Nephron (organoid): ENCODE measurements at regions not wholly inside any gene's neighbourhood (a gene's known extent, or its start where the extent isn't known, plus 50 kb on each side); places are given as distances from the start of the nearest gene placed in this dataset.

Experiments
- H3K27ac Mint-ChIP-seq, 3 experiments: 2 replicates each; pipeline ENCODE4 v1.8.0; 2020; ENCODE audit warnings: mixed read lengths in 3 of 3, mild to moderate bottlenecking in 2 of 3, moderate library complexity in 1 of 3
- H3K27me3 Mint-ChIP-seq: 2 replicates; pipeline ENCODE4 v1.8.0; 2021; ENCODE audit warnings: low read depth, mild to moderate bottlenecking, moderate library complexity, mixed read lengths
- H3K36me3 Mint-ChIP-seq: 2 replicates; pipeline ENCODE4 v1.8.0; 2020; ENCODE audit warnings: low read depth, mixed read lengths
- H3K4me1 Mint-ChIP-seq: 2 replicates; pipeline ENCODE4 v1.8.0; 2020; ENCODE audit warnings: mixed read lengths
- H3K4me3 Mint-ChIP-seq, 3 experiments: 2 replicates each; pipeline ENCODE4 v1.8.0; 2020; ENCODE audit warnings: mild to moderate bottlenecking in 3 of 3, mixed read lengths in 3 of 3, moderate library complexity in 2 of 3
- H3K9me3 Mint-ChIP-seq: 2 replicates; pipeline ENCODE4 v1.8.0; 2020; ENCODE audit warnings: mixed read lengths
- CTCF ChIP-seq, 3 experiments: fragments of 200-600 bp; sonication (generic); IDR thresholded peaks; one replicate each; pipeline ENCODE4 v1.5.0; 2021; ENCODE audit warnings: antibody characterized with exemption in 3 of 3; ENCODE audit not compliant: unreplicated experiment in 3 of 3

GRCh38 chr12:87119713-87120112 is 863.5 kb upstream of the MGAT4C start:
- H3K27me3 Mint-ChIP-seq, result no peaks in the 10 kb centered on the region
- no peak overlapping the region for H3K27ac Mint-ChIP-seq
- no peak overlapping the region for H3K4me3 Mint-ChIP-seq
- H3K4me1 Mint-ChIP-seq, result no peaks in the 10 kb centered on the region
- no peaks in the 10 kb centered on the region for H3K9me3 Mint-ChIP-seq
- no peak for TF ChIP-seq CTCF (IDR thresholded peaks at IDR 0.05; ENCODE audit: unreplicated experiment in 3 of 3)
- H3K36me3 Mint-ChIP-seq, result no peaks in the 10 kb centered on the region

- H3K4me3 Mint-ChIP-seq, result no peak overlapping the region
- H3K36me3 Mint-ChIP-seq, result no peaks in the 10 kb centered on the region
- no peak overlapping the region for H3K27ac Mint-ChIP-seq
- TF ChIP-seq CTCF (IDR thresholded peaks at IDR 0.05; ENCODE audit: unreplicated experiment in 3 of 3), result no peak
- no peaks in the 10 kb centered on the region for H3K27me3 Mint-ChIP-seq
- H3K4me1 Mint-ChIP-seq, result no peaks in the 10 kb centered on the region
- no peaks in the 10 kb centered on the region for H3K9me3 Mint-ChIP-seq
These were observed 861.3 kb upstream of the MGAT4C start for GRCh38 chr12:87117526-87117925.

DNA sequence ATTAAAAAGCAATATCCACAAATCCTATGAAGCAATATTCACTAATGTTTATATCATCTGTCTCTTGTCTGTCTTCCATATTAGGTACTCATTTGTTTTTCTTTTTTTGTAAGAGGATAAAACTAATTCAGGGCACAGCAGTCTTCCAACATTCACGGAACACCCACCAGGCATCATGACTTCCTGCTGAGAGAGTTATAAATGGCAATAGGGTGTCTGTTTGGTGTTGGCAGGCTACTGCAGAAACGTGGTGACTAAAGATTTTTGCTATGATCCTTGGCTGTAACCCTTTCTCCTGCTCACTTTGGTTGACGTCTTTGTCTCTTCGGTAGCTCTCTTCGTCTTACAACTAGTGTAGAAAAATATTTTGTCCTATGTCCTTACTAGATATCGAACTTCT is 860.6 kb upstream of the MGAT4C start:
- H3K27ac Mint-ChIP-seq, result no peak overlapping the region
- TF ChIP-seq CTCF (IDR thresholded peaks at IDR 0.05; ENCODE audit: unreplicated experiment in 3 of 3), result no peak
- no peak overlapping the region for H3K4me3 Mint-ChIP-seq
- no peaks in the 10 kb centered on the region for H3K9me3 Mint-ChIP-seq
- H3K4me1 Mint-ChIP-seq, result no peaks in the 10 kb centered on the region
- H3K27me3 Mint-ChIP-seq, result no peaks in the 10 kb centered on the region
- no peaks in the 10 kb centered on the region for H3K36me3 Mint-ChIP-seq

DNA sequence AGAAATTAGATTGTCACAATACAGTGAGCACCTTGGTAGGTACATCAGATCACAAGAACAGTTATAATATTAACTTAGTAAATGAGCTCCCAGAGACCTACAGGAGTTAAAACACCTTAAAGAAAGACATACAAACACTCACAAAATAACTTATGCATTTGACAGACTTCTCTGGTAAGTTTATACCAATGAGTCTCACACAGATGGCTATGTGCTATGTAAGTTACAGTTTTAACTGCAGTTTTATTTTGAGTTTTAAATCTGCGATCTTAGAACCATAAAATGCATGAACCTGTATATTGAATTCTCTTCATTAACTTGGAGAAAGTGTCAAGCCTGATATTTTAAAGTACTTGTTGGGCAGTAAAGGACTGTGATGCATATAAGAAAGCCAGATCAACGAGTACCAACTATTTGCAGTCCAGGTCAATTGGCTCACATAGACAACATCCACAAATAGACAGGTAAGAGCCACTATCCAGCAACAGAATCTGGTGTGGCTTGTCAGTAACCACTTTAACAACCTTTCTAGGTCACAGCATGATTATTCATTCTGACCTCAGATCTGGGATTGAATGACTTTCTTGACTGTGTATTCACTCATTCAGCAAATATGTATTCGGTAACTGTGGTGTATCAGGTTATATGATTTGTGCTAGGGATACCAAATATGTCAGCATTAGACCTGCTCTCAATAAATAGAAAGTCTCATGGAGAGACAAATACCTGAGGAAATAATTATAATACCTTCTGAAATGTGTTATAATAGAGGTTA is 856.6 kb upstream of the MGAT4C start:
- no peak for TF ChIP-seq CTCF (IDR thresholded peaks at IDR 0.05; ENCODE audit: unreplicated experiment in 3 of 3)
- H3K9me3 Mint-ChIP-seq, result no peaks in the 10 kb centered on the region
- no peak overlapping the region for H3K4me3 Mint-ChIP-seq
- no peak overlapping the region for H3K27ac Mint-ChIP-seq
- no peaks in the 10 kb centered on the region for H3K36me3 Mint-ChIP-seq
- H3K4me1 Mint-ChIP-seq, result no peaks in the 10 kb centered on the region
- no peaks in the 10 kb centered on the region for H3K27me3 Mint-ChIP-seq

DNA sequence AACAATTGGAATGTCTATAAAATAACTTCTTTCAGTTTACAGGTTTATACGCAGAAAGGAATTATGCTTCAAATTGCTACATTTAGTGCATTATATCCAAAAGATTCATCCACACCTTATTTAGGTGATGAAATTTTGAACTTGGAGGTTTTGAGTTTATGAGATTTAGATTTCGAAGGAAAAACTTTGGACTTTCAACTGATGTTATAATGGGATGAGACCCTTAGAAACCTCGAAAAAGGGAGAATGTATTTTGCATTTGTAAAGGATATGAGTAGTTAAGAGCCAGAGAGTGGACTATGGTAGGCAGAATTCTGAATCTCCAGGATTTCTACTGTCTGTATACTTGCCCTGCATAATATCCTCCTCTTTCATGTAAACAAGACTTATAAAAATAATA is 851.6 kb upstream of the MGAT4C start:
- H3K27ac Mint-ChIP-seq, result no peak overlapping the region
- H3K27me3 Mint-ChIP-seq, result no peaks in the 10 kb centered on the region
- H3K4me1 Mint-ChIP-seq, result no peaks in the 10 kb centered on the region
- no peaks in the 10 kb centered on the region for H3K36me3 Mint-ChIP-seq
- no peaks in the 10 kb centered on the region for H3K9me3 Mint-ChIP-seq
- TF ChIP-seq CTCF (IDR thresholded peaks at IDR 0.05; ENCODE audit: unreplicated experiment in 3 of 3), result no peak
- H3K4me3 Mint-ChIP-seq, result no peak overlapping the region

DNA sequence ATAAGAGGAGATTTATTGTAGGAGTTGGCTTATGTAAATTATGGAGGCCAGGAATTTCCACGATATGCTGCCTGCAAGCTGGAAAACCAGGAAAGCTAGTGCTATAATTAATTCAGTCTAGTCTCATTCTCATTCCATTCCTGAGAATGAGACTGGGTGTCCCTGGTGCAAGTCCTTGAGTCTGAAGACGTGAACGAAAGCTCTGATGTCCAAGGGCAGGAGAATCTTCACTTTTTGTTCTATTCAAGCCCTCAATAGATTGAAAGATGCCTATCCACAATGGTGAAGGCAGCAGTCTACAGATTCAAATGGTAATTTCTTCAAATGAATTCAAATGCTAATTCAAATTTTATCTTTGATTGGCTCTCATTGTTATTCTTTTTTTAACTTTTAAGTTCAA is 851.1 kb upstream of the MGAT4C start:
- Mint-ChIP-seq H3K27ac (no peak overlapping the region), H3K4me3 (no peak overlapping the region), H3K36me3 (no peaks in the 10 kb centered on the region), H3K9me3 (no peaks in the 10 kb centered on the region), H3K27me3 (no peaks in the 10 kb centered on the region), H3K4me1 (no peaks in the 10 kb centered on the region)
- no peak for TF ChIP-seq CTCF (IDR thresholded peaks at IDR 0.05; ENCODE audit: unreplicated experiment in 3 of 3)
